Smooth muscle cell (in vitro differentiated cells): ENCODE measurements at regions not wholly inside any gene's neighbourhood (a gene's known extent, or its start where the extent isn't known, plus 50 kb on each side); places are given as distances from the start of the nearest gene placed in this dataset.

Experiments
- DNase-seq: peaks from one replicate; lab custom pipeline; 2025; ENCODE audit not compliant: unreplicated experiment; lab: John Stamatoyannopoulos, UW
- H2AFZ ChIP-seq: fragments of 200-600 bp; sonication (generic); 2 replicates; pipeline ENCODE4 v1.6.0; 2016; ENCODE audit warnings: antibody characterized with exemption, low read depth, mild to moderate bottlenecking
- H3F3A ChIP-seq: fragments of 200-600 bp; sonication (generic); 2 replicates; pipeline ENCODE4 v1.6.0; 2017; ENCODE audit warnings: antibody characterized with exemption, low read depth
- H3K27ac ChIP-seq: fragments of 200-600 bp; sonication (generic); 2 replicates; pipeline ENCODE4 v1.5.1; 2016; ENCODE audit warnings: low read depth, mild to moderate bottlenecking
- H3K27me3 ChIP-seq: fragments of 200-600 bp; sonication (generic); 2 replicates; pipeline ENCODE4 v1.6.1; 2016; ENCODE audit warnings: low read depth, mild to moderate bottlenecking
- H3K36me3 ChIP-seq: fragments of 200-600 bp; sonication (generic); 2 replicates; pipeline ENCODE4 v1.5.1; 2016; ENCODE audit warnings: low read depth
- H3K4me1 ChIP-seq: fragments of 200-600 bp; sonication (generic); 2 replicates; pipeline ENCODE4 v1.5.1; 2016; ENCODE audit warnings: low read depth
- H3K4me2 ChIP-seq: fragments of 200-600 bp; sonication (generic); 2 replicates; pipeline ENCODE4 v1.6.0; 2016; ENCODE audit warnings: mild to moderate bottlenecking
- H3K4me3 ChIP-seq: fragments of 200-600 bp; sonication (generic); 2 replicates; pipeline ENCODE4 v1.5.1; 2016; ENCODE audit warnings: mild to moderate bottlenecking
- H3K79me2 ChIP-seq: fragments of 200-600 bp; sonication (generic); 2 replicates; pipeline ENCODE4 v1.6.0; 2016; ENCODE audit warnings: low read depth, mild to moderate bottlenecking
- H3K9ac ChIP-seq: fragments of 200-600 bp; sonication (generic); 2 replicates; pipeline ENCODE4 v1.6.0; 2016; ENCODE audit warnings: low read depth
- H3K9me3 ChIP-seq: fragments of 200-600 bp; sonication (generic); replicated peaks from 2 replicates; pipeline ENCODE4 v1.5.1; 2016; ENCODE audit warnings: low read depth
- H4K20me1 ChIP-seq: fragments of 200-600 bp; sonication (generic); 2 replicates; pipeline ENCODE4 v1.6.0; 2016; ENCODE audit warnings: low read depth
- CTCF ChIP-seq: fragments of 200-600 bp; sonication (generic); IDR thresholded peaks from 2 replicates; pipeline ENCODE4 v1.5.1; 2017; ENCODE audit warnings: borderline replicate concordance, mild to moderate bottlenecking, antibody characterized with exemption; ENCODE audit not compliant: insufficient read depth, poor library complexity, severe bottlenecking
- WGBS: methylation state at CpG from one replicate; pipeline ENCODE4 v1.1.7; 2016; ENCODE audit warnings: low lambda C conversion rate; 5-methylcytosine and 5-hydroxymethylcytosine counted together

- Histone ChIP-seq H3K27ac (peak overlapping the region; percentile 46), H3K4me2 (no peak overlapping the region), H4K20me1 (no peaks in the 10 kb centered on the region), H3K36me3 (no peaks in the 10 kb centered on the region), H3K4me3 (no peak overlapping the region), H3K9me3 (no peaks in the 10 kb centered on the region), H3K4me1 (no peaks in the 10 kb centered on the region), H3K9ac (no peak overlapping the region), H3K79me2 (no peaks in the 10 kb centered on the region), H2AFZ (no peak overlapping the region), H3F3A (no peaks in the 10 kb centered on the region), H3K27me3 (no peaks in the 10 kb centered on the region)
- TF ChIP-seq CTCF, result no peak
- no peak for DNase-seq
- 84% methylated on average over 3 of the region's 3 CpGs for WGBS
These were observed 275.7 kb downstream of the PAX1 start for GRCh38 chr20:21981179-21981578.

- no peaks in the 10 kb centered on the region for H3K9me3 ChIP-seq
- H3K4me3 ChIP-seq, result no peak overlapping the region
- WGBS, result 89% methylated on average over 2 of the region's 2 CpGs
These were observed 266.0 kb downstream of the PAX1 start for GRCh38 chr20:21971436-21971835.

GRCh38 chr20:21968486-21968885 is 263.0 kb downstream of the PAX1 start:
- H3K27ac ChIP-seq, result no peak overlapping the region
- H4K20me1 ChIP-seq, result no peaks in the 10 kb centered on the region
- no peaks in the 10 kb centered on the region for H3K27me3 ChIP-seq
- DNase-seq, result no peak
- no peaks in the 10 kb centered on the region for H3F3A ChIP-seq
- no peaks in the 10 kb centered on the region for H3K36me3 ChIP-seq
- H3K4me2 ChIP-seq, result no peak overlapping the region
- H3K4me1 ChIP-seq, result no peaks in the 10 kb centered on the region
- H3K9ac ChIP-seq, result no peak overlapping the region
- H3K9me3 ChIP-seq, result no peaks in the 10 kb centered on the region
- no peak overlapping the region for H2AFZ ChIP-seq
- H3K4me3 ChIP-seq, result no peak overlapping the region
- no peaks in the 10 kb centered on the region for H3K79me2 ChIP-seq
- no peak for TF ChIP-seq CTCF

More at GRCh38 chr20:21971436-21971835, 266.0 kb downstream of the PAX1 start:
- H3K4me2 ChIP-seq, result no peak overlapping the region
- H2AFZ ChIP-seq, result no peak overlapping the region
- H3K4me1 ChIP-seq, result no peaks in the 10 kb centered on the region
- no peak for TF ChIP-seq CTCF
- H3K79me2 ChIP-seq, result no peaks in the 10 kb centered on the region
- no peak overlapping the region for H3K9ac ChIP-seq
- no peaks in the 10 kb centered on the region for H3K36me3 ChIP-seq
- no peaks in the 10 kb centered on the region for H4K20me1 ChIP-seq
- H3K27ac ChIP-seq, result no peak overlapping the region
- no peaks in the 10 kb centered on the region for H3F3A ChIP-seq
- H3K27me3 ChIP-seq, result no peaks in the 10 kb centered on the region
- no peak for DNase-seq

GRCh38 chr20:21967481-21967880 is 262.0 kb downstream of the PAX1 start:
- H3K4me2 ChIP-seq, result no peak overlapping the region

More at GRCh38 chr20:21967481-21967880, 262.0 kb downstream of the PAX1 start:
- no peak overlapping the region for H3K4me3 ChIP-seq
- no peaks in the 10 kb centered on the region for H3F3A ChIP-seq
- no peak for TF ChIP-seq CTCF
- H3K79me2 ChIP-seq, result no peaks in the 10 kb centered on the region
- no peaks in the 10 kb centered on the region for H3K9me3 ChIP-seq
- H3K36me3 ChIP-seq, result no peaks in the 10 kb centered on the region
- H4K20me1 ChIP-seq, result no peaks in the 10 kb centered on the region
- H2AFZ ChIP-seq, result no peak overlapping the region
- H3K27me3 ChIP-seq, result no peaks in the 10 kb centered on the region
- DNase-seq, result no peak
- H3K4me1 ChIP-seq, result no peaks in the 10 kb centered on the region
- WGBS, result 80% methylated on average over 5 of the region's 5 CpGs
- no peak overlapping the region for H3K9ac ChIP-seq
- H3K27ac ChIP-seq, result no peak overlapping the region
